ENCODE measurements at regions not wholly inside any gene's neighbourhood (a gene's known extent, or its start where the extent isn't known, plus 50 kb on each side); places are given as distances from the start of the nearest gene placed in this dataset.
"Not testable (repeated sequence)": the region's sequence is repeated elsewhere in the genome, so short reads cannot be mapped to it uniquely, and the experiment has no call there.

DNA sequence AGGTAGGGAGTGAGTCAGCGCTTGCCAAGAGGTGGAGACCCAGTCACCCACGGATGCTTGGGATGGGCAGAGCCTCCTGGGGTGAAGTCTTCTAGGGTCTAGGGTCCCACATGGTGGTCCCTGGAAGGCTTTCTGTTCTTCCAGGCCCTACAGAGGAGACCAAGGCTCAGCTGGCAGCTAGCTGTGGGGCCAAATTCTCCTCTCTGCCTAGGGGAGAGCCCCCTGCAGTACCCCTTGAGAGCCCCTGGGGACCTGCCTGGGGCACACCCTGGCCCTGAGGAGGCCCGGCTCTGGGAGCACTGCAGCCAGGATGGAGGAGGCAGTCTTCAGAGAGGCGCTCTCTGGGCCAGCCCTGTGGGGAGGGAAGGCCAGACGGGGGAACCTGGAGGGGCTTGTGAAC lies 128.6 kb upstream of the SMURF2 start:
- not testable (repeated sequence) for H3K27me3 Mint-ChIP-seq (ENCODE audit: low read depth); H3K4me3 Mint-ChIP-seq; DNase-seq; ATAC-seq (replicated peaks in 1 of 2); H3K27ac Mint-ChIP-seq; H3K4me1 Mint-ChIP-seq (ENCODE audit: low read depth); H3K9me3 Mint-ChIP-seq; H3K36me3 Mint-ChIP-seq (ENCODE audit: insufficient read depth in 2 of 2)

DNA sequence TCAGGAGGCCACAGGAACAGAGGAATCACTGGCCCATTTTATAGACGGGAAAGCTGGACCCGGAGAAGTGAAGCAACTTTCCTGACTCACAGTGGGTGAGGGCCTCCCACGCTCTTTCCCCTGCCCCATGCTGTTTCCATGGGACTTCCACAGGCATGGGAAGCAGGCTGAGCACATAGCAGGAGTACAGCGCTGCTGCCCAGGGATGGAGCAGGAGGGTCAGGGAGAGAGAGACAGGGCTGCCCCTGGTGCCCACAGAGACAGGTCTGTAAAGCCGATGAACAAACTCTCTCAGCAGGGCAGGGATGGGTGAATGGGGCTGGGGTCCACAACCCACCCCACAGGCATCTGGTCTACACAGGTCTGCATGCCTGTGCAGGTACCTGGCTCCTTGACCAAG lies 128.1 kb upstream of the SMURF2 start:
- not testable (repeated sequence) for H3K27ac Mint-ChIP-seq; ATAC-seq (replicated peaks in 1 of 2); H3K36me3 Mint-ChIP-seq (ENCODE audit: insufficient read depth in 2 of 2); DNase-seq; H3K4me3 Mint-ChIP-seq; H3K27me3 Mint-ChIP-seq (ENCODE audit: low read depth); H3K4me1 Mint-ChIP-seq (ENCODE audit: low read depth); H3K9me3 Mint-ChIP-seq

DNA sequence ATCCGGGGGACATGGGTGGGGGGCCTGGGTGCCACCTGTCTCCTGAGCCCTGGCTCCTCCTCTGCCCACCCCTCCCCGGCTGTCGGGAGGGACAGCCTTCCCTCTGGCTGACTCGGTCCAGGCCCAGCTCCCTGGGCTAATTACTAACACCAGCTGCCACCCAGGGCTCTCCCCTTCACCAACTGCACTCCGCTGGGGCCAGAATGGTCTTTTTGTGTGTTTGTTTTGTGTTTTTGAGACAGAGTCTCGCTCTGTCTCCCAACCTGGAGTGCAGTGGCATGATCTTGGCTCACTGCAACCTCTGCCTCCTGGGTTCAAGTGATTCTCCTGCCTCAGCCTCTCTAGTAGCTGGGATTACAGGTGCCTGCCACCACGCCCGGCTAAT lies 126.9 kb upstream of the SMURF2 start:
- H3K27ac Mint-ChIP-seq; ATAC-seq (replicated peaks in 1 of 2); H3K4me1 Mint-ChIP-seq (ENCODE audit: low read depth); H3K4me3 Mint-ChIP-seq; H3K9me3 Mint-ChIP-seq; H3K27me3 Mint-ChIP-seq (ENCODE audit: low read depth); H3K36me3 Mint-ChIP-seq (ENCODE audit: insufficient read depth in 2 of 2); DNase-seq: not testable (repeated sequence)

DNA sequence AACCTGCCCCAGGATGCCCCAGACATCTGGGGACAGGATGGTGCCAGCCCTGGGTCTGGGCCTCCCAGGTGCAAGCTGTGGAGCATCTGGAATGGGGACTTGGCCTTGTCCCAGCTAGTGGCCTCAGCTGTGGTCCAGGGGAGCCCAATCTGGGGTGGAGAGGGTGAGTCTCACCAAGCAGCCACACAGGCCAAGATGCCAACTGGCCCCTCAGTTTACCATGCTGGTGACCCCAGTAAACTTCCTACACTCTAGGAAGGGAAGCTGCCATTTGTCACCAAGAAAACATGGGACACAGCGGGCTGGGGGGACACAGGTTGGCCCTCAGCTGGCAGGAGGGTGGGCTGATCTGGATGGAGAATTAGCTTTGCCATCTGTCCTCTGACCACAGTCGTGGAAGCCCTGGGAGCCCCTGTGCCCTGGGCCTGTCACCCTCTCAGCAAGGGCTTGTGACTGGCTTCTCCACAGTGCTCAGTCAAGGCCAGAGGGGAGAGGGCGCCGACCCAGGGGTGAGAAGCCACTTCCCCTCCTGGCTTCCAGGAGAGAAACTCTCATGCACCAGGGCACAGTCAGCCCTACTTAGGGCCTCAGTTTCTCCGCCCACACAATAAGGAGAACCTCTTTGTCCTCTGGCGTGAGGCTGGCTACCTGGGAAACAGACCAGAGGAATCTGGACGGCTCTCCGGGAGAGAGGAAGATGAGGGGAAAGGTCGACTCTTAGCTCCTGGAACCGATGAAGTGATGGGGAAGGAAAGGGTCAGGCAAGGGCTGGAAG lies 126.4 kb upstream of the SMURF2 start:
- Mint-ChIP-seq H3K36me3 (ENCODE audit: insufficient read depth in 2 of 2) (no peaks in the 10 kb centered on the region), H3K27me3 (ENCODE audit: low read depth) (no peaks in the 10 kb centered on the region), H3K4me3 (no peak overlapping the region), H3K27ac (no peak overlapping the region), H3K9me3 (no peaks in the 10 kb centered on the region), H3K4me1 (ENCODE audit: low read depth) (peaks cover 8% of the 10 kb centered on the region)
- ATAC-seq (replicated peaks in 1 of 2): no peak
- DNase-seq: no peak

DNA sequence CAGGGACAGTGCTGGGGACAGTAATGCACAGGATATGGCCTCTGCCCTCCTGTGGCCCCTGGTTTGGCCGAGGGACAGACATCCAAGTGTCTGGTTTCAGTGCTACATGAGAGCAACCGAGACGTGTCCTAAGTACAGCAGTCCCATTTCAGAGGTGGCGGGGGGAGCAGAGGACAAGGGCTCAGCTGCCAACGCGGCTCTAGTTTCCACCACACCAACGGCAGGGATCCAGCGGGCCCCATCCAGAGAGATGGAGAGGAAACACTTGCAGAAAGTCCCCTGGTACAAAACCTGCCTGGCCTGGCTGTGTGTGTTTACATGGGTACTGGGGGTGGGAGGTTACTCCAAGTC lies 125.8 kb upstream of the SMURF2 start:
- Mint-ChIP-seq H3K36me3 (ENCODE audit: insufficient read depth in 2 of 2) (no peaks in the 10 kb centered on the region), H3K9me3 (no peaks in the 10 kb centered on the region), H3K4me1 (ENCODE audit: low read depth) (peaks cover 9% of the 10 kb centered on the region), H3K4me3 (no peak overlapping the region), H3K27me3 (ENCODE audit: low read depth) (no peaks in the 10 kb centered on the region), H3K27ac (no peak overlapping the region)
- ATAC-seq (replicated peaks in 1 of 2): no peak
- DNase-seq: no peak

DNA sequence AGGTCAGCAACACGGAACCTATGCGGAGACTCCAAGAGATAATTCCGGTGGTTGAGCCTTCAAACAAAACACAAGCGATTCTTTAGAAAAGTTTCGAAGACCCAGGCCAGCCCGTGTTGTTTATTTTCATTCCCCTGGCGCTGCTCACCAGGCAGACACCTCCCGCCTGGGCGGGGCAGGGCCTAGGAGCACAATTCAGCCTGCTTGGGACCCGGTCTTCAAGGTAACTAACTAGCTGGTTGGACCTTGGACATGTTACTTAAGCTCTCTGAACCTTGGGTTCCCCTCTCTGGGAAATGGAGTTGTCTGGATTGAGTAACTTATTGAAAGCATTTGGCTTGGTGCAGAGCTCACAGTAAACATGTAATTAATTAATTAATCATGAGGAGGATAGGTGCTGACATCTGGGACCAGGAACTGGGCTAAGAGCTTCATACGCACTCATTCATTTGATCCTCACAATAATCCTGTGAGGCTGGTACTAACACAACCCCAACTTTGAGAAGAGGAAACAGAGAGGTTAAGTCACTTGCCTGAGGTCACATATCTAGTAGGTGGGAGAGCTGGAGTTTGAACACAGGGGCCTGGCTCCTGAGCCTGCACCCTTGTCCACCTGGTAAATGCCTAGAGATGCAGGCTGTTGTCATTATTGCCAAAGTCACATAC lies 125.3 kb upstream of the SMURF2 start:
- no peak overlapping the region for H3K4me3 Mint-ChIP-seq
- no peak for ATAC-seq (replicated peaks in 1 of 2)

DNA sequence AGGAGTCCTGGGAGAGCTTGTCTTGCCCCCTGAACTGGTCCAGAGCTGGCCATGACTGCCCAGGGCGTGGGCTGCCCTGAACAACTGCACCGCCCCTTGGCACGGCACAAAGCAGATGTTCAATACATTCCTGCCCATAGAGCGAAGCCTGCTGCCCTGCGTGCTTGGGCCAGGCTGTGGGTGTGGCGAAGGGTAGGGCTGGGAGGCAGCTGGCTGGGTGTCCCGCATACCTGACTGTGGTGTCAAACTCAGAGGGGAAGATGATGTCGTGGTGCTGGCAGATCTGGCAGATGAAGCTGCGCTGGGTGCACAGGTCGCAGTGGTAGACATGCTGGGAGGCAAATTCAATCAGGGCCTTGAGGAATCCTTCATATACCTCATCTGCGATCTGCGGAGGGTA lies 124.2 kb upstream of the SMURF2 start:
- Mint-ChIP-seq H3K4me1 (ENCODE audit: low read depth) (peaks cover 14% of the 10 kb centered on the region), H3K27ac (no peak overlapping the region), H3K4me3 (no peak overlapping the region), H3K27me3 (ENCODE audit: low read depth) (no peaks in the 10 kb centered on the region), H3K36me3 (ENCODE audit: insufficient read depth in 2 of 2) (no peaks in the 10 kb centered on the region), H3K9me3 (no peaks in the 10 kb centered on the region)
- DNase-seq (no peak), ATAC-seq (replicated peaks in 1 of 2) (no peak)

More for the DNA sequence above, 125.3 kb upstream of the SMURF2 start:
- no peaks in the 10 kb centered on the region for H3K27me3 Mint-ChIP-seq (ENCODE audit: low read depth)
- H3K9me3 Mint-ChIP-seq: no peaks in the 10 kb centered on the region
- H3K27ac Mint-ChIP-seq: peak overlapping the region; percentile 44
- peaks cover 7% of the 10 kb centered on the region for H3K4me1 Mint-ChIP-seq (ENCODE audit: low read depth)
- H3K36me3 Mint-ChIP-seq (ENCODE audit: insufficient read depth in 2 of 2): no peaks in the 10 kb centered on the region
- DNase-seq: no peak

DNA sequence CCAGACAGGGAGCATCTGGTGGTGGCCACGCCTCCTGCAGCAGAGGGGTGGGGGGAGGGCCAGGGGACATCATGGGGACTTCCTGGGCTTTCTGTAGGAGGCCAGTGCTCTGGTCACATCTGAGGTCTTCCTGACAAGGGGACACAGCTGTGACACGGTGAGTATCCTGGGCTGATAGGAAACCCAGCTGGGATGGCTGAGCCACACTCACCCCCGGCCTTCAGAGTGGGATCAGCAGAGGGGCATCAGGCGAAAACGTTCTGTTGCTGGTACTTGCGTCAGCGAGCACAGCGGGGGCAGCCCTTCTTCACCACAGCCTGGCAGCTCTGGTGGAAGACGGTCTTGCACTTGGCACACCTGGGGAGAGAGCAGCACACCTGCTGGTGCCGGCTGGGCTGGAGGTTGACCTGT lies 122.9 kb upstream of the SMURF2 start:
- no peaks in the 10 kb centered on the region for H3K9me3 Mint-ChIP-seq
- H3K27me3 Mint-ChIP-seq (ENCODE audit: low read depth): no peaks in the 10 kb centered on the region
- no peaks in the 10 kb centered on the region for H3K36me3 Mint-ChIP-seq (ENCODE audit: insufficient read depth in 2 of 2)
- no peak for ATAC-seq (replicated peaks in 1 of 2)
- H3K4me3 Mint-ChIP-seq: no peak overlapping the region
- H3K27ac Mint-ChIP-seq: no peak overlapping the region
- peaks cover 14% of the 10 kb centered on the region for H3K4me1 Mint-ChIP-seq (ENCODE audit: low read depth)
- no peak for DNase-seq

DNA sequence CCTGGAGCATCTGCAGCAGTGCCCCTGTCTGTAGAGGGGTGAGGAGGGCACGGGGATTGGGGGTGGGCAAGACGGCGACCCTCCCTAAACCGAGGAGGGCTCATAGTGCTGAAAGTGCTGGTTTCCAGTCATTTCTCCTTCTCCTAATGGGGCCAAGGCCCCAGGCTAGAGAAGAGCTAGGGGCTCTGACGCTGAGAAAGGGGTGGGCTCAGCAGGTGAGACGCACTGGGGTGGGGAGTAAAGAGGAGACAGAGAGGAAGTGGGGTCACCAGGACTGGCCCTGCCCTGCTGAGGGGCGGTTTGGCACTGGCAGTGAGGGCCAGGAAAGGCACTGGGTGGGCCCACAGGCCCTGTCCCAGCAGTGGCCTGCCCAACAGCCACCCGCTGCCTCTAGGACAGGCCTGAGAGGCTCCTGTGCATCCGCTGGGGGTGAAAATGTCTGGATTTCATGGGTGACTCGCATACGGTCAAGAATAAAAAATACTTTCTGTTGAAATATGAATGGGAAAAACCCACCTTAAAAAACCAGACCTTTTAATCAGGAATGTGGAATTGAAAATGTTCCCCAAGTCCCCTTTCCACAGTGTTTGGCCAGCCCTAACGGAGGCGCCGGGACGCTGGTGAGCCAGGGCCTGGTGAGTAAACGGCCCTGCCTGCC lies 122.4 kb upstream of the SMURF2 start:
- Mint-ChIP-seq H3K4me1 (ENCODE audit: low read depth) (peaks cover 14% of the 10 kb centered on the region), H3K4me3 (no peak overlapping the region), H3K36me3 (ENCODE audit: insufficient read depth in 2 of 2) (no peaks in the 10 kb centered on the region), H3K27ac (no peak overlapping the region), H3K27me3 (ENCODE audit: low read depth) (no peaks in the 10 kb centered on the region), H3K9me3 (no peaks in the 10 kb centered on the region)
- no peak for ATAC-seq (replicated peaks in 1 of 2)
- DNase-seq: no peak

DNA sequence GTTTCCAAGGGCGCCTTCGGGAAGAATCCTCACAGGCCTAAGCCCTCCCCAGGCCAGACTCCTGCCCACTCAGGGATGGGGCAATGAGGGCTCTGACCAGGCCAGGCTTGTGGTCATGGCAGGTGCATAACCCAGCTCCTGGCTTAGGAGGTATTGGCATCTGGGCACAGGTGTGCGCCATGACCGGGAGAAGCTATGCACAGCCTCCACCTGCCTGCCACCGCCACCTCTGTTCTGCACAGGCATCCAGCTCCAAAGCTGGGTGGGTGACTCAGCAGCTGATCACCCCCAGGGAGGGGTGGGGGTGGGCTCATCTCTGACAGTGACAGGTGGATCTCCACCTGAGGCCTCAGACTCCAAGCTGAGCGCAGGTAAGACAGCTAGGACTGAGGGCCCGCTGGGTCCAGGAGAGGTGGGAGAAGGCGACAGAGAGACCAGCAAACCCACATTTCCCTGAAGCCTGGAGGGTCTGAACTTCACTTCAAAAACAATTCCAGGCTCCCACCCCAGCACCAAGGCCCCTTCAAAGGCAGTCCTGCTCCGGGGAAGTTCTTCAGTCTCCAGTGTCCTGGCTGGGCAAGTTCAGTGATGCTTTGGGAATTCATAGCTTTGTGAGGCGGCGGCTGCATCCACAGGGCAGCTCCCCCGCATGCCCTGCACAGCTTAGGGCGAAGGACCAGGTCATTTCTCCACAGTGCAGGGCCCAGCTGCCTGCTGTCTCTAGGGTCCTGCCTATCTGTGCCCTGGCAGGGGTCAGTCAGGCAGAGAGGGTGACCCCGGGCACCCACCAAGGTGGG lies 121.6 kb upstream of the SMURF2 start:
- Mint-ChIP-seq H3K27ac (no peak overlapping the region), H3K4me3 (no peak overlapping the region)

DNA sequence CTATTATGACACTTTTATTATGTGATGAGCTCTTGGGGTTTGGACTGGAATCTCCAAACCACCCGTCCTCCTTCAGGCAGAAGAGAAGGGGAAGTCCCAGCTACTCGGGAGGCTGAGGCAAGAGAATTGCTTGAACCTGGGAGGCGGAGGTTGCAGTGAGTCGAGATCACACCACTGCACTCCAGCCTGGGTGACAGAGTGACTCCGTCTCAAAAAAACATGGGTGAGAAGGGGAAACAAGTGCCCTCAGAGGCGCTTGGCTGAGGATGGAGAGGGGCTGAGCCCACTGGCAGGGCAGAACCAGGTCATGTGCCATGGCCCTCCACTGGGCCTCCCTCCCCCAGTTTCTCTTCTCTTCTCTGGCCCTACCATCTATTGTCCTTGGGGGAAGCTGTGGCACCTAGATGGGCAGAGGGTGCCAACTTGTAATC lies 120.9 kb upstream of the SMURF2 start:
- no peak for ATAC-seq (replicated peaks in 1 of 2)
- H3K4me1 Mint-ChIP-seq (ENCODE audit: low read depth): peaks cover 14% of the 10 kb centered on the region
- H3K27ac Mint-ChIP-seq: no peak overlapping the region
- H3K4me3 Mint-ChIP-seq: no peak overlapping the region
- DNase-seq: no peak
- no peaks in the 10 kb centered on the region for H3K27me3 Mint-ChIP-seq (ENCODE audit: low read depth)
- no peaks in the 10 kb centered on the region for H3K9me3 Mint-ChIP-seq
- no peaks in the 10 kb centered on the region for H3K36me3 Mint-ChIP-seq (ENCODE audit: insufficient read depth in 2 of 2)

More for the DNA sequence above, 121.6 kb upstream of the SMURF2 start:
- H3K9me3 Mint-ChIP-seq: no peaks in the 10 kb centered on the region
- H3K4me1 Mint-ChIP-seq (ENCODE audit: low read depth): peaks cover 14% of the 10 kb centered on the region
- ATAC-seq (replicated peaks in 1 of 2) (no peak), DNase-seq (no peak)
- H3K36me3 Mint-ChIP-seq (ENCODE audit: insufficient read depth in 2 of 2): no peaks in the 10 kb centered on the region
- H3K27me3 Mint-ChIP-seq (ENCODE audit: low read depth): no peaks in the 10 kb centered on the region

DNA sequence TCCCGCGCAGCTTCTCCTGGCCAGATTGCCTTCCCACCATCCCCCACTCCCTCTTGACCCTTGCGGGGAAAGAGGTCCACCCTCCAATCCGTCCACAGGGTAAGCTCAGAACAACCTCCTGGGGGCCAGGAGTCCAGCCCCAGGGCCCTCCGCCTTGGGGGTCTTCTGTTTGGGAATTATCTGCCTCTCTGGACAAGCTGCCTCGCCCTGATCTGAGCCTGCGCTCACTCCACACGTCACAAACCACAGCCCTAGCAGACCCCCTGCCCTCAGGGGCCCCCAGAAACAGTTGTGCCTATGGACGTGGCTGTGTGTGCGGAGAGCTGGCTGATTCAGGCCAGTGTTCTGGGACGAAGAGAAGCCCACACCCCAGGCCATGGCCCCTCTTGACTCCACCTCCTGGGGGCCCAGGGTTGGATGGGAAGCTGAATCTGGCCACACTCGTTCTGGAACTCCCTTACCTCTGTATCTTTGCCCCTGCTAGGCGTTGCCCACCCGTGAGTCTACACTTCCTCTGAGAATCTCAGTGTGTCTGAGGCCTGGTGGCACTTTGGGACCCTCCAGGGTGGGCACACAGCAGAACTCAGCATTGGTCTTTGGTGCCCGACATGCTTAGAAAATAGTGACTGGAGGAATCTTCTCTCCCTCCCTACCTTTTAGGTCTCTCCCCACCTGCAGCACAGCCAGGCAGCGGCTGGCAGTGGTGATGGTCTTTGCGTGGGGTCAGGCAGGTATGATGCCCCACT lies 119.9 kb upstream of the SMURF2 start:
- no peaks in the 10 kb centered on the region for H3K9me3 Mint-ChIP-seq
- no peak overlapping the region for H3K27ac Mint-ChIP-seq
- peaks cover 23% of the 10 kb centered on the region for H3K4me1 Mint-ChIP-seq (ENCODE audit: low read depth)
- DNase-seq (no peak), ATAC-seq (replicated peaks in 1 of 2) (no peak)
- H3K27me3 Mint-ChIP-seq (ENCODE audit: low read depth): peaks cover 9% of the 10 kb centered on the region
- H3K36me3 Mint-ChIP-seq (ENCODE audit: insufficient read depth in 2 of 2): no peaks in the 10 kb centered on the region
- H3K4me3 Mint-ChIP-seq: peak overlapping the region; percentile 50 to 61

All from activated T-cell treated with anti-CD3 and anti-CD28 coated beads, Interleukin-2, amount 50 U/mL, for 72 hours (primary cell).